ENCODE measurements at regions not wholly inside any gene's neighbourhood (a gene's known extent, or its start where the extent isn't known, plus 50 kb on each side); places are given as distances from the start of the nearest gene placed in this dataset.

- DNase-seq = no peak
These were observed 602.2 kb upstream of the CDH8 start for GRCh38 chr16:62638324-62638911.

- no peak for DNase-seq
These were observed 589.1 kb upstream of the CDH8 start for GRCh38 chr16:62625326-62625725.

GRCh38 chr16:62620275-62620674 is 584.0 kb upstream of the CDH8 start:
- DNase-seq = no peak

- DNase-seq = no peak
These were observed 579.3 kb upstream of the CDH8 start for GRCh38 chr16:62615526-62615925.

- DNase-seq = no peak
These were observed 574.1 kb upstream of the CDH8 start for GRCh38 chr16:62610291-62610690.

GRCh38 chr16:62602790-62603189 is 566.6 kb upstream of the CDH8 start:
- no peak for DNase-seq

- no peak for DNase-seq
These were observed 561.6 kb upstream of the CDH8 start for GRCh38 chr16:62597875-62598274.

- no peak for DNase-seq
These were observed 560.3 kb upstream of the CDH8 start for GRCh38 chr16:62596584-62596983.

- no peak for DNase-seq
These were observed 559.9 kb upstream of the CDH8 start for GRCh38 chr16:62596125-62596524.

- DNase-seq = no peak
These were observed 550.1 kb upstream of the CDH8 start for GRCh38 chr16:62586128-62586862.

- no peak for DNase-seq
These were observed 548.9 kb upstream of the CDH8 start for GRCh38 chr16:62585041-62585545.

- DNase-seq = no peak
These were observed 547.2 kb upstream of the CDH8 start for GRCh38 chr16:62583414-62583813.

GRCh38 chr16:62573466-62573865 is 537.2 kb upstream of the CDH8 start:
- DNase-seq = no peak

- no peak for DNase-seq
These were observed 532.7 kb upstream of the CDH8 start for GRCh38 chr16:62568926-62569325.

GRCh38 chr16:62565706-62566105 is 529.5 kb upstream of the CDH8 start:
- DNase-seq = no peak

GRCh38 chr16:62564291-62564690 is 528.1 kb upstream of the CDH8 start:
- DNase-seq = no peak

GRCh38 chr16:62562121-62562520 is 525.9 kb upstream of the CDH8 start:
- no peak for DNase-seq

- no peak for DNase-seq
These were observed 513.6 kb upstream of the CDH8 start for GRCh38 chr16:62549875-62550274.

- no peak for DNase-seq
These were observed 511.9 kb upstream of the CDH8 start for GRCh38 chr16:62548095-62548494.

- DNase-seq = no peak
These were observed 510.5 kb upstream of the CDH8 start for GRCh38 chr16:62546701-62547100.

GRCh38 chr16:62545039-62545438 is 508.8 kb upstream of the CDH8 start:
- DNase-seq = no peak

- no peak for DNase-seq
These were observed 507.3 kb upstream of the CDH8 start for GRCh38 chr16:62543516-62543915.

- no peak for DNase-seq
These were observed 503.4 kb upstream of the CDH8 start for GRCh38 chr16:62539657-62540056.

- DNase-seq = no peak
These were observed 494.2 kb upstream of the CDH8 start for GRCh38 chr16:62530426-62530825.
